ENCODE measurements at regions not wholly inside any gene's neighbourhood (a gene's known extent, or its start where the extent isn't known, plus 50 kb on each side); places are given as distances from the start of the nearest gene placed in this dataset.

DNA sequence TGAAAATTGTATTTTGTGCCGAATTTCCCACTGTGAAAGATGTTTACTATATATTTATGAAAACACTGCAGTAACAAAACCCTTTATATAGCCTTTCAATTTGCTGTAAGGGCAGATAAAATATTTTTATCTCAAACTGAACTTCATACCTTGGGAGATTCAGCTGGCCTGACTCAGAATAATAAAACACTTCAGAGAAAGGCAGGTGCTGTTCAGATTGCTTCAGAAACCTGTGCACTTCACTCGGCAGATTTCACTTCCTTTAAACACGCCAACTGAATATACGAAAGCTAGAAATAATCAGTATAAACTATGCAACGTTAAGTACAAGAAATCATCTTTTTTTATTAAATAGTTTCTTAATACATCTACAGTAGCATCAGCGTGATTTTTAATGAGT, 839.1 kb upstream of the RBFOX1 start:
- H3K9me3 ChIP-seq, result no peaks in the 10 kb centered on the region
- H3K4me1 ChIP-seq, result no peaks in the 10 kb centered on the region
- DNase-seq (ENCODE audit: low spot score), result no peak
- TF ChIP-seq CTCF (IDR thresholded peaks at IDR 0.05), result no peak
- no peaks in the 10 kb centered on the region for H3K36me3 ChIP-seq
- no peak overlapping the region for H3K27ac ChIP-seq
- no peaks in the 10 kb centered on the region for H3K27me3 ChIP-seq
- no peak overlapping the region for H3K4me3 ChIP-seq

DNA sequence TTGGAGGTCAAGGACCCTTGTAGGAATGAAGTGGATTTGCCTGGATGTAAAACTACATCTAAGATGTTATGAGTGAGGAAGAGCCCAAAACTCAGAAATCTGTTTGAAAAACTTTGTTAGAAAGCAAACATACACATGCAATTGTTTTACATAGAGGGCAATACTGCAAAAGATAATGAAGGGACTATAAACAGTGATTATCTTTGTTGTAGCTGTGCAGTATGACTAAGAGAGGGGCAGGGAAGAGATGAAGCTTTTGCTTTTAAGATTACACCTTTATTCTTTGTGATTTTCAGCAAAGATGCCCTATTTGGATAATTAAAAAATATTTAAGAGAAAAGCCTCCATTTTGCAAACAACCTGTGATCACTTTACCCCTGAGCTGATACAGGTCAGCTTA, 839.9 kb upstream of the RBFOX1 start:
- H3K27ac ChIP-seq, result no peak overlapping the region
- no peak overlapping the region for H3K4me3 ChIP-seq
- H3K36me3 ChIP-seq, result no peaks in the 10 kb centered on the region
- H3K27me3 ChIP-seq, result no peaks in the 10 kb centered on the region
- H3K4me1 ChIP-seq, result no peaks in the 10 kb centered on the region
- no peak for DNase-seq (ENCODE audit: low spot score)
- TF ChIP-seq CTCF (IDR thresholded peaks at IDR 0.05), result no peak
- H3K9me3 ChIP-seq, result no peaks in the 10 kb centered on the region

DNA sequence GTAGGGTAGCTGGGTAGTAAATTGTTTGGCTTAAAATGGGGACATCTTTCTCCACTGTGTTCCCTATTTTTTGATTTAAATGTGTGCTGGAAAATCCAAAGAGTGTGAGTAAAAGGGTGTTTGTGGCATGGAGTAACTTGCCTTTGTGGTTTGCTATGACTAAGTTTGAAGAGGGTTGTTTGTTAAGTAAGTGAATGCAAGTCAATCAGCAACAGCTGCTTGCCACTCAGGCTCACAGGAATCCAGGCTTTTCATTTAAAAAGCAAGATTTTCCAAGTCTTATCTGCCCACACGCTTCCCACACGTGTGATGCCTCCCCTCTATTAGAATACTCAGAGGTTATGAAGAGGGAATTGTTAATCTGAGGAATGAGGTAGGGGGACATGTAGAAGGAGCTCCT, 847.7 kb upstream of the RBFOX1 start:
- Histone ChIP-seq H3K4me1 (no peaks in the 10 kb centered on the region), H3K4me3 (no peak overlapping the region), H3K9me3 (no peaks in the 10 kb centered on the region), H3K36me3 (no peaks in the 10 kb centered on the region), H3K27me3 (no peaks in the 10 kb centered on the region), H3K27ac (no peak overlapping the region)
- no peak for TF ChIP-seq CTCF (IDR thresholded peaks at IDR 0.05)
- DNase-seq (ENCODE audit: low spot score), result no peak

DNA sequence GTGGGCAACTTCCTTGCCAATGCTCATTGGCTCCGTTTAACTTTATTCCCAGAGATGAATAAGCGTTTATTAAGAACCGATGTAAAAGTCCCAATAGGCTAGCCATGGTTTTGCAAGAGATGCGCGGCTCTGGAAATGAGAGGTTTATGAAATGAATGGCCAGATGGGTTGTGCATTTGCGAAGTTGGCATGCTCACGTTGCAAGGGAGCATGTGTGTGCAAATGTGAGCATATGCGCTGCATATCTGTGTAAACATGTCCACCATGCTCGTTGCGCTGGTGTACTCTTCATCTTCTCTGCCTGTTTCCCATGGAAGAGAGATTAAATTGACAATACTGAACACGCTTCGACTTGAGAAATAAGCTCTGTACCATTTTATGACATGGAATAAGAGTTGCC, 848.6 kb upstream of the RBFOX1 start:
- no peaks in the 10 kb centered on the region for H3K4me1 ChIP-seq
- no peak for TF ChIP-seq CTCF (IDR thresholded peaks at IDR 0.05)
- H3K4me3 ChIP-seq, result no peak overlapping the region
- no peaks in the 10 kb centered on the region for H3K27me3 ChIP-seq
- DNase-seq (ENCODE audit: low spot score), result no peak
- no peaks in the 10 kb centered on the region for H3K36me3 ChIP-seq
- no peak overlapping the region for H3K27ac ChIP-seq
- no peaks in the 10 kb centered on the region for H3K9me3 ChIP-seq

DNA sequence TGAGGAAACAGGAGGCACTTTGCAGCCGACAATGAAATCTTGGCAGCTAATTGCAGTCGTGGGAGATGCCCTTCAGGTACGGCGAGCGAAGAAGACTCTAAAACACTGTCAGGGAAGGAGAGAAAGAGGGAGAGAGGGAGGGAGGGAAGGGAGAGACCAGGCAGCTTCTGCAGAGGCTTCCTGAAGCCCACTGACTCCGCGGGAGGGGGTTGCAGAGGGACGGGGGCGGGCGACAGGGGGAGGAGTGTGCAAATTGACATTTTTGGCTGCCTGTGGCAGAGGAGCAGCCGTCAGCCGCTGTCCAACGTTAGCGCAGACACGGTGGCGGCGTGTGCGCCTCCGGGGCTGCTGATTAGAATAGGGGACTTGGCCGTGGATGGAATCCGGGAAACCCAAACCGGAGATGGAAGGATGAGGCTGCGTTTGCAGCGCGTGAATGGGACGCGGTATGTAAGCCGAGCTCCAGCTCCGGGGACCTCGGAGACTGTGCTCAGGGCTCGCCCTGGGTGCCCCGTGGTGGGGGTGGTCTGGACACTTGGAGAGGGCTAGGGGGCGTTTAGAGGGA, 849.1 kb upstream of the RBFOX1 start:
- Histone ChIP-seq H3K9me3 (no peaks in the 10 kb centered on the region), H3K27ac (no peak overlapping the region), H3K4me3 (no peak overlapping the region), H3K36me3 (no peaks in the 10 kb centered on the region), H3K27me3 (no peaks in the 10 kb centered on the region), H3K4me1 (no peaks in the 10 kb centered on the region)
- no peak for DNase-seq (ENCODE audit: low spot score)
- TF ChIP-seq CTCF (IDR thresholded peaks at IDR 0.05), result no peak

DNA sequence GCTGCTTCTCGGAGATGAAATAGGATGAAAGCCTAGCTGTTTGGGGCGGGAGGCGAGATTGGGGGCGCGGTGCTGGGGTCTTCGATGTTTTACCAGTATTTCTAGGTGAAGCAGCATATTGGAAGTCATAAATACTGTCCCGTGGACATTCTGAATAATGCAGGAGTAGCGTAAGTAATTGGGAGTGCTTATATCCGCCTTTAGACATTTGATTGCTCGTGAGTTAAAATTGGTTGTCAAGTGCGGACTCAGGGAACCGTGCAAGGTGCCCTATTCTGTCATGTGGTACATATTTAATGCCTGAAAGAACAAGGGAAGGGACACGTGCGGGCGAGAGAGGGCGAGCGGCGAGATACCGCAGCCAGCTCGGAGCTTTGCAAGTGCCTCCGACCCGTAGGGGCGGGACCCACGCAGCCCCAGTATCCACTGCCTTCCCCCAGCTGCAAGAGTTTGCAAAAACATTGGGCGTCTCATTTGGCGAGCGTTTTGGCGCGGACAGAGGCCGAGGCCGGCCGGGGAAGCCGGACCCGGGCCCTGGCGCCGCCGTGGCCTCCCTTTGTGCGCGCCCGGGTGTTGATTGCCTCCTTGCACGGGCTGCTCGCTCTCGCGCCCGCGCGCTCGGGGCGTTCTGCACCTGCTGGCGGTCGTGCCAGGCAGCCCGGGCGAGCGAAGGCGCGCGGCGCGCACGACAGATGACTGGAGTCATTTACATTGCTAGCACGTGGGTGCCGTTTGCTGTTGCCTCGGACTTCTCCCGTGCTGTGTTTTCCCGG, 849.8 kb upstream of the RBFOX1 start:
- no peak for TF ChIP-seq CTCF (IDR thresholded peaks at IDR 0.05)
- Histone ChIP-seq H3K36me3 (no peaks in the 10 kb centered on the region), H3K9me3 (no peaks in the 10 kb centered on the region), H3K27me3 (no peaks in the 10 kb centered on the region), H3K4me1 (no peaks in the 10 kb centered on the region), H3K4me3 (no peak overlapping the region), H3K27ac (no peak overlapping the region)
- no peak for DNase-seq (ENCODE audit: low spot score)

All from right atrium auricular region (tissue), 2 donors.